Right lobe of liver (tissue), 6 donors: ENCODE measurements at regions not wholly inside any gene's neighbourhood (a gene's known extent, or its start where the extent isn't known, plus 50 kb on each side); places are given as distances from the start of the nearest gene placed in this dataset.
"Not testable (repeated sequence)": the region's sequence is repeated elsewhere in the genome, so short reads cannot be mapped to it uniquely, and the experiment has no call there.

Experiments
- ATAC-seq, 4 donors: fragments of 200-7000 bp; cut with Tn5 transposase; one replicate each; pipeline ENCODE4 v1.9.1; 2020; ENCODE audit warnings: mild to moderate bottlenecking in 4 of 4, moderate library complexity in 4 of 4
- DNase-seq, 3 donors: peaks; one replicate each; pipeline ENCODE4 v3.0.0-alpha.2; 2020
- H3K27ac ChIP-seq, 3 donors: fragments of 200-600 bp; one replicate each; pipeline ENCODE4 v1.8.0; 2022
- H3K27me3 ChIP-seq, 2 donors: fragments of 200-600 bp; one replicate each; pipeline ENCODE4 v1.8.0; 2022
- H3K36me3 ChIP-seq, 4 donors: fragments of 200-600 bp; sonication (generic) in 1 of 4; one replicate each; pipeline versions ENCODE4 v1.5.1 to v1.8.0; 2017 to 2022; ENCODE audit warnings: control low read depth in 1 of 4
- H3K4me1 ChIP-seq, 4 donors: fragments of 200-600 bp; sonication (generic) in 1 of 4; one replicate each; pipeline versions ENCODE4 v1.5.1 to v1.8.0; 2017 to 2022; ENCODE audit warnings: control low read depth in 1 of 4
- H3K4me3 ChIP-seq, 3 donors: fragments of 200-600 bp; one replicate each; pipeline ENCODE4 v1.8.0; 2022
- H3K9me3 ChIP-seq, 4 donors: fragments of 200-600 bp; sonication (generic) in 1 of 4; one replicate each; pipeline versions ENCODE4 v1.5.1 to v1.8.0; 2017 to 2022; ENCODE audit warnings: control low read depth in 1 of 4
- POLR2A ChIP-seq: fragments of 450-650 bp; IDR thresholded peaks from one replicate; pipeline ENCODE4 v1.6.1; 2017; ENCODE audit warnings: antibody characterized with exemption, mild to moderate bottlenecking
- WGBS: methylation state at CpG from one replicate; pipeline ENCODE4 v1.1.6; 2018; ENCODE audit warnings: low coverage, low lambda C conversion rate; ENCODE audit not compliant: insufficient coverage; ENCODE audit errors: missing lambda C conversion rate; 5-methylcytosine and 5-hydroxymethylcytosine counted together
- intact Hi-C, 2 donors: fragments of 100-400 bp; cut with DNase I; formaldehyde crosslinking; loops; one replicate each; pipeline versions ENCODE4 v1.11.2 to v1.14.1; 2022
- TF ChIP-seq, protein P1 (sequence below), 4 donors: fragments of 200-600 bp in 3 of 4; fragments of 450-650 bp in 1 of 4; IDR thresholded peaks; one replicate each; pipeline versions ENCODE4 v1.5.1 to v1.8.0; 2016 to 2022; ENCODE audit warnings: antibody characterized with exemption in 4 of 4, mild to moderate bottlenecking in 2 of 4
- donor health status: DM: no; HTN: yes; CAD: no.
- donor health status: DM: no; HTN: no; CAD: no.
- donor health status: DM: no; HTN: no; CAD: no.
- donor health status: DM: no; HTN: yes; CAD: no.
- donor health status: DM: no; HTN: yes; CAD: no.

DNA sequence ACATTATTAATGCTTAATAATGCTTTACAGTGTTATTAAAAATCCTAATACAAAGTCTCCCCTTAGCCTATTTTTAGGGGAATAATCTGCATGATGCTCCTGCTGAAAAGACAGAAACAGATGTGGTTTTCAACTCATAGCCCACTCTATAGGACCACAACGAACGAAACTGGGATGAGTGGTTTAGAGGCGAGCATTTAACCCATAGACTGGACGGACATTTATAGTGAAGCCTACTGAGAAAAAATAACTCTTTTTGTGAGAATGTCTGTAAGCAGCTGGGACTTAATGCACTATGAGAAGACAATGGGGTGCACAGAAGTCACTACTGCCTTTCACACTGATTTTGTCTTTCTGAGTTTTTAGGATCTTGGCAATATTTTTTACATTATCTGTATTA, 1599.6 kb upstream of the B3GALT2 start:
- Histone ChIP-seq H3K27me3 (no peaks in the 10 kb centered on the region), H3K36me3 (no peaks in the 10 kb centered on the region), H3K9me3 (no peaks in the 10 kb centered on the region), H3K4me1 (no peaks in the 10 kb centered on the region), H3K4me3 (no peak overlapping the region), H3K27ac (no peak overlapping the region)
- DNase-seq, result no peak
- TF ChIP-seq, protein P1, sequence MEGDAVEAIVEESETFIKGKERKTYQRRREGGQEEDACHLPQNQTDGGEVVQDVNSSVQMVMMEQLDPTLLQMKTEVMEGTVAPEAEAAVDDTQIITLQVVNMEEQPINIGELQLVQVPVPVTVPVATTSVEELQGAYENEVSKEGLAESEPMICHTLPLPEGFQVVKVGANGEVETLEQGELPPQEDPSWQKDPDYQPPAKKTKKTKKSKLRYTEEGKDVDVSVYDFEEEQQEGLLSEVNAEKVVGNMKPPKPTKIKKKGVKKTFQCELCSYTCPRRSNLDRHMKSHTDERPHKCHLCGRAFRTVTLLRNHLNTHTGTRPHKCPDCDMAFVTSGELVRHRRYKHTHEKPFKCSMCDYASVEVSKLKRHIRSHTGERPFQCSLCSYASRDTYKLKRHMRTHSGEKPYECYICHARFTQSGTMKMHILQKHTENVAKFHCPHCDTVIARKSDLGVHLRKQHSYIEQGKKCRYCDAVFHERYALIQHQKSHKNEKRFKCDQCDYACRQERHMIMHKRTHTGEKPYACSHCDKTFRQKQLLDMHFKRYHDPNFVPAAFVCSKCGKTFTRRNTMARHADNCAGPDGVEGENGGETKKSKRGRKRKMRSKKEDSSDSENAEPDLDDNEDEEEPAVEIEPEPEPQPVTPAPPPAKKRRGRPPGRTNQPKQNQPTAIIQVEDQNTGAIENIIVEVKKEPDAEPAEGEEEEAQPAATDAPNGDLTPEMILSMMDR (IDR thresholded peaks at IDR 0.05), result no peak
- TF ChIP-seq POLR2A, result no peak
- no peak for ATAC-seq
- intact Hi-C loops, result no loop called here
- 64% methylated on average over 4 of the region's 4 CpGs for WGBS

DNA sequence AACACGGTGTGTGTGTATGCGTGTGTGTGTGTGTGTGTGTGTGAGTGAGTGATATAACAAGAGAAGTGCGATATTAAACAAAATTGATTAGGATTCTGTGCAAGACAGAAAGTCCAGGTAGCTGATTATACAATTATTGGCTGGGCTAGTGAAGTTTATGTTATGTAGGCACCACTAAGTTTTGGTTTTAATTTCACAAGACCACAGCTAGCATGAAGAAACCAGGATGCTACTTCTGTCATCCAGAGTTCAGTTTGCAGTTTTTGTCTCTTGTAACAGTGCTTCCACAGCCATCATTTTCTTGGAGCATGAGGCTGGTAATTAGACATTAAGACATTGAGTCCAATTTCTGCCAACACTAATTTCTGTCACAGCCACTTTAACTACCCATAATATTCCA, 1590.2 kb upstream of the B3GALT2 start:
- H3K4me1 ChIP-seq, result no peaks in the 10 kb centered on the region
- intact Hi-C loops, result no loop called here
- no peaks in the 10 kb centered on the region for H3K27me3 ChIP-seq
- no peak for DNase-seq
- no peak for TF ChIP-seq POLR2A
- TF ChIP-seq, protein P1 (IDR thresholded peaks at IDR 0.05), result no peak
- no peak overlapping the region for H3K4me3 ChIP-seq
- ATAC-seq, result no peak
- no peak overlapping the region for H3K27ac ChIP-seq
- H3K9me3 ChIP-seq, result no peaks in the 10 kb centered on the region
- no peaks in the 10 kb centered on the region for H3K36me3 ChIP-seq
- WGBS, result 65% methylated on average over 3 of the region's 3 CpGs

DNA sequence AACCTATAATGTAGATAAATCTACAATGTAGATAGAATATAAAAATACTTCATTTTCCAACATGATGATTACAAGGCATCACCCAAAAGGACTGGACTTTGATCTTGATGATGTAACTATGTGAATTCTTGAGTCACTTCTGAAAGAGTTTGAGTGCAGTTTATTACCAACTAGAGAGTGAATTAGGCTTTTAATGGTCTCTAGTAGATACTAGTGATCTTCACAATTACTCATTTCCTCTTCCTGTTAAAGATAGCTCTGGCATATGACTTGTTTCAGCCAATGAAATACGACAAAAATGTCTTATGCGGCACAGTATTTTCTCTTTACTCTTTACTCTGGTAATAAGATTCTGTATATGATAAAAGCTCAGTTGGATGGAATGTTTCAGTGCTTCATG, 1588.1 kb upstream of the B3GALT2 start:
- DNase-seq (no peak), ATAC-seq (no peak)
- H3K27ac ChIP-seq, result no peak overlapping the region
- no peak for TF ChIP-seq POLR2A
- TF ChIP-seq, protein P1 (IDR thresholded peaks at IDR 0.05), result no peak
- no peaks in the 10 kb centered on the region for H3K9me3 ChIP-seq
- intact Hi-C loops, result no loop called here
- H3K27me3 ChIP-seq, result no peaks in the 10 kb centered on the region
- H3K4me1 ChIP-seq, result no peaks in the 10 kb centered on the region
- no peaks in the 10 kb centered on the region for H3K36me3 ChIP-seq
- no peak overlapping the region for H3K4me3 ChIP-seq
- WGBS, result 94% methylated on average over 2 of the region's 2 CpGs

DNA sequence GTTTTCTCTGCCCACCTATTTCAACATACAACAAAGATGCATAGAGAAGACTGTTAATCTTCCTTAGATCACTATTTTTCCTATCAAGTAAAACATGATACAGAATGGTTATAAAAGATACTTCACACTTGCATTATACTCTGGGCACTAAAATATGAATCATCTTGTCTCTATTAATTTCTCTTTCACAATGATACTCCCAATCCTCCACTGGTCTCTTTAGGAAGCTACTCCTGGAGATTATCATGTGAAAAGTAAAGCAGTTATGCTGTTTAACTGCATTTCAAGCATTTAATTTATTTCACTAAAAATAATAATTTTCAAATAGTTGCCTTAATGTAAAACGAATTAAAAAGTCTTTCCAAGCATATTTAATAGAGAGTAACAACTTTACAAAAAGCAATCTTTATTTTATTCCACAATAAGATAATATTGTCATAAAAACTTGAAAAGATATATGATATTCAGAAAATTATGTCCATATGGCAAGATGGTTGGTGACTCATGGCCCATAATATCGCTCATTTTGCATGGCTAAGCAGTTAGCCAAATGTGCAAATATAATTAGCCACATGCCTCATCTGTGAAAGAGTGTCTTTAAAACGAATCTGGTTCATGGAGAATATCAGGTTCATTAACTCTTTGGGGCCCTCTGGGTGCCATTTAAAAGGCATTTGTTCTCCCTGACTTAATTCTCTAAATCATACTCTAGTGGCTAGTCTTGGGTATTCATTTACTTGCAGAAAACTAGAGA, 1569.0 kb upstream of the B3GALT2 start:
- no peaks in the 10 kb centered on the region for H3K4me1 ChIP-seq
- no peak overlapping the region for H3K27ac ChIP-seq
- H3K27me3 ChIP-seq, result no peaks in the 10 kb centered on the region
- TF ChIP-seq, protein P1 (IDR thresholded peaks at IDR 0.05), result no peak
- no peak for TF ChIP-seq POLR2A
- intact Hi-C loops, result no loop called here
- ATAC-seq, result no peak
- no peaks in the 10 kb centered on the region for H3K9me3 ChIP-seq
- no peak for DNase-seq
- no peak overlapping the region for H3K4me3 ChIP-seq
- 37% methylated on average over 3 of the region's 3 CpGs for WGBS
- no peaks in the 10 kb centered on the region for H3K36me3 ChIP-seq

DNA sequence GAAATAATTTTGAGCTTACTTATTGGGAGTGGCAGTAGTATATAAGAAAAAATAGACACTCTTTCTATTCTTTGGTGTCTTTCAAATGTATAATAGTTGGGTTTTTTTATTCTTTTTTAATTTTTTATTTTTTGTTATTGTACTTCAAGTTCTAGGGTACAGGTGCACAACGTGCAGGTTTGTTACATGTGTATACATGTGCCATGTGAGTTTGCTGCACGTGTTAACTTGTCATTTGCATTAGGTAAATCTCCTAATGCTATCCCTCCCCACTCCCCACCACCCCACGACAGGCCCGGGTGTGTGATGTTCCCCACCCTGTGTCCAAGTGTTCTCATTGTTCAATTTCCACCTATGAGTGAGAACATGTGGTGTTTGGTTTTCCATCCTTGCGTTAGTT, 1552.4 kb upstream of the B3GALT2 start:
- ATAC-seq, intact Hi-C loops, H3K4me3 ChIP-seq, H3K4me1 ChIP-seq, H3K9me3 ChIP-seq, H3K27ac ChIP-seq, DNase-seq, H3K36me3 ChIP-seq, H3K27me3 ChIP-seq: not testable (repeated sequence)
- WGBS, result 52% methylated on average over 5 of the region's 5 CpGs
